HG03457 (cell line): ENCODE measurements at regions not wholly inside any gene's neighbourhood (a gene's known extent, or its start where the extent isn't known, plus 50 kb on each side); places are given as distances from the start of the nearest gene placed in this dataset.

ENCODE experiments used
- ATAC-seq: cut with Tn5 transposase; IDR thresholded peaks from one replicate; pipeline ENCODE4 v1.9.1; 2021; ENCODE audit warnings: moderate number of reproducible peaks; ENCODE audit not compliant: unreplicated experiment

- ATAC-seq, result no peak
These were observed 114.5 kb downstream of the IRS2 start for GRCh38 chr13:109671919-109672318.

- ATAC-seq, result no peak
These were observed 115.6 kb downstream of the IRS2 start for GRCh38 chr13:109670776-109671175.

GRCh38 chr13:109669956-109670355 is 116.4 kb downstream of the IRS2 start:
- no peak for ATAC-seq

- no peak for ATAC-seq
These were observed 117.2 kb downstream of the IRS2 start for GRCh38 chr13:109669234-109669612.

- ATAC-seq, result no peak
These were observed 117.8 kb downstream of the IRS2 start for GRCh38 chr13:109668433-109669233.

GRCh38 chr13:109667807-109668291 is 118.5 kb downstream of the IRS2 start:
- no peak for ATAC-seq

GRCh38 chr13:109667056-109667455 is 119.3 kb downstream of the IRS2 start:
- ATAC-seq, result no peak

- no peak for ATAC-seq
These were observed 119.7 kb downstream of the IRS2 start for GRCh38 chr13:109666656-109667055.

- ATAC-seq, result no peak
These were observed 120.6 kb downstream of the IRS2 start for GRCh38 chr13:109665781-109666249.

- ATAC-seq, result no peak
These were observed 121.1 kb downstream of the IRS2 start for GRCh38 chr13:109665240-109665639.

GRCh38 chr13:109657395-109657794 is 129.0 kb downstream of the IRS2 start:
- ATAC-seq, result no peak

- no peak for ATAC-seq
These were observed 130.2 kb downstream of the IRS2 start for GRCh38 chr13:109656206-109656605.

- no peak for ATAC-seq
These were observed 130.8 kb downstream of the IRS2 start for GRCh38 chr13:109655611-109656010.

GRCh38 chr13:109655206-109655600 is 131.2 kb downstream of the IRS2 start:
- no peak for ATAC-seq

- no peak for ATAC-seq
These were observed 131.8 kb downstream of the IRS2 start for GRCh38 chr13:109654341-109655205.

GRCh38 chr13:109652531-109652930 is 133.9 kb downstream of the IRS2 start:
- ATAC-seq, result no peak

- ATAC-seq, result no peak
These were observed 134.5 kb downstream of the IRS2 start for GRCh38 chr13:109651854-109652253.

- no peak for ATAC-seq
These were observed 135.1 kb downstream of the IRS2 start for GRCh38 chr13:109651311-109651710.

GRCh38 chr13:109650861-109651260 is 135.5 kb downstream of the IRS2 start:
- no peak for ATAC-seq

- ATAC-seq, result no peak
These were observed 136.7 kb downstream of the IRS2 start for GRCh38 chr13:109649713-109650112.

- no peak for ATAC-seq
These were observed 138.7 kb downstream of the IRS2 start for GRCh38 chr13:109647699-109648098.

- no peak for ATAC-seq
These were observed 139.3 kb downstream of the IRS2 start for GRCh38 chr13:109647053-109647452.
